ENCODE measurements at regions not wholly inside any gene's neighbourhood (a gene's known extent, or its start where the extent isn't known, plus 50 kb on each side); places are given as distances from the start of the nearest gene placed in this dataset.

DNA sequence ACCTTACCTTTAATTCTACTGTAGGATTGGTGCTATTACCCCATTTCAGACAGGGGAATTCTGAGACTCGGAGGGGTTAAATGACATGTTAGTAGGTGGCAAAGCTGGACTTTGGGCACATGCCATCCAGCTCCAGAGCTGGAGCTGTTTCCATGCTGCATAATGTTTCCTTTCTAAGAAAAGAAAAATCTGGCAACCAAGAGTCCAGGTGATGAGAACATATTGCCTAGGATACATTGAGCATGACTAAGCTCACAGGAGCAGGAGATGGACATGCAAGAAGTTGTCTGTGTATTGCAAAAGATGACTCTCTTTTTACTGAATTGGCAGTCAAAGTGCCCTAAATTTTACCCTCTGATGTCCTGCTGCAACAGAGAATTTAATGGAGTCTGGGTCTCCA, 150.8 kb upstream of the SYT13 start:
- DNase-seq (ENCODE audit: low read depth) = no peak

DNA sequence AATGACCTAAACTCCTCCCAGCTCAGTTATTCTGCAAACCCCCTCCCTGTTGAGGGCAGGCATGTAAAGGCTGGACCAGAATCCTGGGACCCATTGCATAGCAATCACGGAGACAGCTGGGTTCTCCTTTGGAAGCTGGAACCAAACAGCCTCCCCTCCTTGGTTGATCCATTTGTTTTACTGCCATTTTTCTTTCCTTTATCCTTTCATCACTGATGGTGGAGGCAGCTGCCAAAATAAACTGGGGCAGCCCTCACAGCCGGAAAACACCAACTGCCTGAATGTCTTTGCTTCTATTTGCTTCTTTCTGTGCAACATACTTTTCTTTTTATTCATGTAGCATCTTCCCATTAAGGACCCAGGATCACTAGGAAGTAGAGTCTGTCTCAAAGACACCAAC, 150.0 kb upstream of the SYT13 start:
- no peak for DNase-seq (ENCODE audit: low read depth)

DNA sequence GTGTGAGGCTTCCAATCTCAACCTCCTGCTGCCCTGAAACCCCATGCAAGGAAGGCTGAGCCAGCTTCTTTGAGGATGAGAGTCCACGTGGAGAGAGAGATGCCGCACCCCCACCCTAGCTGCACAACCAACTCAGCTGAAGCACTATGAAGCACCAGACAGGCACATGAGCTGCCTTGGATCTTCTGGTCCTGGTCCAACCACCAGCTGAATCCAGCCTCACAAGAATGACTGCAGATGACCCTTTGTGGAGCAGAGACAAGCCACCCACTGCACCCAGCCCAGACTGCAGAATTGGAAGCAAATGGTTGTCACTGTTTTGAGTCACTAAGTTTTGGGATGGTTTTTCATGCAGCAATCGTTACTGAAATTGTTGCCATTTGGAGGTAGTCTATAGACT, 149.6 kb upstream of the SYT13 start:
- no peak for DNase-seq (ENCODE audit: low read depth)

DNA sequence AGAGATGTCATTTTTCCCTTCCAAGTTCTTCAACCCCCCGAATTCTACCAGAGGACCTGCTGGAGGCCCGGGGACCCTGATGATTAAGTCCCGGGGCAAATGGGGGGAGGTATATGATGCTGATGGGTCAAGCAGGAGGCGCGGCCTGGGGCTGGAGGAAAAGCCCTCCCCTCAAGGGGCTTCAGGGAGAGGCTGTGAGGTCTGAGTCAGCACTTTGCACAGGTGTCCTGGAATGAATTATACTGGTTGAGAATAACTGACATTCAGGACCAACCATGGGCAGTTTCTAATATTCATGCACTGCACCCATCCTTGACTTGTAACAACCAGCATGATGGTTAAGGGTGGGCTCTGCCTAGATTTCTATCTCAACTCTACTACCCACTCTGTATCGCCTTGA, 146.8 kb upstream of the SYT13 start:
- DNase-seq (ENCODE audit: low read depth) = no peak

DNA sequence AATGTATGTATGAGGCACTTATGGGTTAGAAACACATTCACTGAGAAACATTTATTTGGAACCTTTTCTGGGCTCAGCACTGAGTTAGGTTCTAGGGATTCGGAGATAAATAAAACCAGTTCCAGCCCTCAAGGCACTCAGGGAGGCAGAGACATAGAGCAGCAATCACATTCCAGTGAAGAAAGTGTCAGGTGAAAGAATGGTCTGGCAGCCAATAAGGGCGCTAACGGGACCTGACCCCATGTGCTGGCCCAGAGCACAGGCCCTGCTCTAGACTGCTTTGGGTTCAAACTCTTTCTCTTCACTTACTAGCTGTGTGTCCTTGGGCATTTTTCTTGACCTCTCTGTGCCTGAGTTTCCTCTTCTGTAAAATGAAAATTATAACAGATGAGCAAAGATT, 146.0 kb upstream of the SYT13 start:
- no peak for DNase-seq (ENCODE audit: low read depth)

DNA sequence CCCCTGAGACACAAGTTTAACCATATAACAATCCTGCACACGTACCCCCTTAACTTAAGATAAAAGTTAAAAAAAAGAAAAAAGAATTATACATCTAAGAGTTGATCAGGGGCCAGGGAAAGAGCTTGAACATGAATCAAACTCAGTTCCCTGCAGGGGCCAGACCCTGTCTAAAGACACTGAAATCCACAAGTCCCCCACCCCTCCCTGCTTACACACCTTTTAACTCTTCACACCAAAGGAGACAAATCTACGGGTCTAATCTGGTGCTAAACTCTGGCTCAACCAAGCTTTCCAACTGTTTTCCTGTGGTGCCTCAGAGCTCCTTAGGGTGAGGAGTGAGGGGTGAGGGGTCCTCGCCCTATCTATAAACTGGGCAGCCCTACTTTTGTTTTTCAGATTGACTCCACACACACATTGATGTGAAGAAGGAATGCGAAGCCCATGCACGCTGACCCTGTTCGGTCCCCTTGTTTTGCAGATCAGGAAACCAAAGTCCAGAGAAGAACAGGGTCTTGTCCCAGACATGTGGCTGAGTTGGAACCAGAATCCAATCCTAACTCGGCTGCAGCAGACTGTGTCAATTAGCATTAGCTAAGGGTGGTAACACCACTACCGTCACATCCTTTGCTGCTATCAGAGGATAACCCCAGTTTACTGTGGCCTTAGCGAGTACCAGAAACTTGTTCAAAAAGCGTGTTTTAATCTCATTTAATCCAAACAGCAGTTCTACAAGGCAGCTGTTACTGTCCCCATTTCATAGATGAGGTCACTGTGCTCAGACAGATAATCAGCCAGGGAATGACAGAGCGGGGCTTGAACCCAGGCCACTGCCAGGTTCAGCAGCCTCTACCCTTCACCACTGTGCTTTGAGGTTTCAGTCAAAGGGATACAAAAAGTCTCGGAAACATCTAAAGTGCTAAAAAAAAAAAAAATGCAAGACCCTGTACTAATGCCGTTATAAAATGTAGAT, 145.2 kb upstream of the SYT13 start:
- no peak for DNase-seq (ENCODE audit: low read depth)

DNA sequence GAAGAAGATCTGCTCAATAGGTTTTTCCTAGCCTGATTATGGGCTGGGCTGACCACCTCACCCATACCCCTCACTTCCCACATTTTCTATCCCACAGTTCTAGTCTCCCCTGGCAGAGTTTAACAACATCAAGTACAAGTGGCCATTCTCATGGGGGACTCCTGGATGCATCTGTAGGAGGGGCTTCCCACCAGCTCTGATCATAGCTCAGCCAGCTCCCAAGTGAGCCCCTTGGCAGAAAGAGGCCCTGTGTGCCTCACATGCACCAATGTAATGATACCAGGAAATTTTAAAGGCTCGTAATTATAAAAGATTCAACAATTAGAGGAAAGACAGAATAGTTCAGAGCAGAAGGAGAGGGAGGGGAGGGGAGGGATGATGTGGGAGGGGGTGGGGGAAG, 144.2 kb upstream of the SYT13 start:
- no peak for DNase-seq (ENCODE audit: low read depth)

DNA sequence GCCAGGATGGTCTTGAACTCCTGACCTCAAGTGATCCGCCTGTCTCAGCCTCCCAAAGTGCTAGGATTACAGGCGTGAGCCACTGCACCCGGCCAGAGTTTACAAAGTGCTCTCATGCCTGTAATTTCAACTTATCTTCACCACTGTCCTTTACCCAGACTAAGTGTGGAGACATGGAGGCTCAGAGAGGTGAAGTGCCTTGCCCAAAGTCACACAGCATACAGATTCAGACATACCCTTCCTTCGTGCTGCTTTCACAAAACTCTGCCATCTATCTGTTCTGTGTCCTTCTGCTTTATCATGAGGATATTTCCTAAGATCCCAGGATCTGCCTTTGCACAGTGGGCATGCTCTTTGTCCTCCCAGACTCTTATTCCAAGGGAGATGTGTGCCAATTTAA, 143.6 kb upstream of the SYT13 start:
- no peak for DNase-seq (ENCODE audit: low read depth)

DNA sequence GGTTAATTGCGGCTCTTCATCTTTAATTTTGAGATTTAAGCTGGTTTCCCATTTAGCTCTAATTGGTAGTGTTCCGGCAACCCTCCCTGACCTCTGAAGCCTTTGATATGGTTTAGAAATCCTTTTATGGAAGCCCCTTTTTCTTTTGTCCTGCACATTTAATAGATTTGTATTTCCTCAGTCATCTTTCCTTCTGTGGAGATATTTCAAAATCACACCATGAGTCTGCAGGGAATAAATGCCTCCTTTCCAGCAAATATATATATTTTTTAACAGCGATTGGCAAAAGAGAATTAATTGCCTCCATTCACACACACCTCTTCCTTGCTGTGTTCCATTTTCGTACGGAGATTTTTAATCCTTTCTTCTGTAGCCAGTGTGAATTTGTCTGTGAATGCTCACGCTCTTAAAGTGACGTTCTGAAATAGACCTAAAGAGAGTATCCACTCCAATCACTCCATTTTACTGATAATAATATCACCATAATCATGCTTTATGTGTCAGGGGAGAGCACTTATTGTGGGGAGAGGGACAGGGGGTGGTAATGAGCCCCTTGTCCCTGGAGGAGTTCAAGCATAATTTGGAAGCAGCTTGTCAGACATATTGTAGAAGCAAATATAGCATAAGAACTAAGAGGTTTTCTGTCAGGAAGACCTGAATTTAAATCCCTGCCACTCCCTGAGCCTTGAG, 142.5 kb upstream of the SYT13 start:
- DNase-seq (ENCODE audit: low read depth) = no peak

DNA sequence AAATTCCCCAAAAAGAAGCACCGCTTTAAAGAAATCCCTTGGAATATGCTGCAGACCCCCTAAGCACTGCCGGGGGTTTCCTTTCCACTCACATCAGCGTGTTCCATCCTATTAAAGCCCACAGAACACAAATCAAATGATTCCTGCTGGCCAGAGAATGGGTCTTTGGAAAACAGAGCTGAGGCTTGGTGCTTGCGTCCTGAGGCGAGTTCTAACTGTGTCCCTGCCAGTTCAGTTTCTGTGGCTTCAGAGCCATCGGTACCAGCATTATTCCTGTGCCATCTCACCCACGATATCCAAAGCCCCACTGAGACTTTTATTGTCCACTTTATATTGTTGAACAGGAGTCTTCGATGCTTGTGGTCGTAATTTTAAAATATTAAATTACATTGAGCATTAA, 142.0 kb upstream of the SYT13 start:
- DNase-seq (ENCODE audit: low read depth) = no peak

DNA sequence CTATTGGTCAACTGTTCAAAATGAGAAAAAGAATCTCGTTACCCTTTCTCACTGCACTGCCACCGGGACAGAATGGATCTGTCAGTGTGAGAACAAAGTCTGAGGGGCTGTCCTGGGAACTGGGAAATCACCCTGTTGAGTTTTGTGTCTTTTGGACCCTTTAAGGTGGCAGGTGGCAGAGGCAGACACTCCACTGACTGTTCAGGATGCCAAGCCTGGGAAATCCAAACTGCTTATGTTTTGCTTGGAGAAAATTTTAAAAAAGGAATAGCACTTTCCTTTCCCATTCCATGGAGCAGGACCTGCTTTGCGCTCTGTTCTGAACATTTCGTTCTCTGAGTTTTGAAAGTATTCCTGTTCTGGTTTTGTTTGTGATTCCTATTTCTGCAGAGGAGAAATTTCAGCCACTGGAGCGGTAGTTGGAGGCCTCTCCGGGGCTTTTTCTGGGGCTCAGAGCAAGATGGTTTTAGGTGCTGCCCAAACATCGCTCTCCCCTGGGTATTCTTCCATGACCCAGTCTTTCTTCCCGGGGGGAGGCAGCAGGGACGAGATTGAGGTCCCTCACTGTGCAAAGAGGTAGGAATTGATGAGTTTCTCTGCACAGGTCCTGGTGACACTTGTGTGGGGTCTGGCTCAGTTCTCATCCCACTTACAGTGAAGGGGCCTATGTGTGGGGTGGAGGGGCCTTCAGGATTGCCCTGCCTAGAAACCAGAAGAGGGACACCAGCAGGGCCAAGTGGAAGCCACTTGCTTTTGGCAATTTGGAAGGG, 138.5 kb upstream of the SYT13 start:
- no peak for DNase-seq (ENCODE audit: low read depth)

DNA sequence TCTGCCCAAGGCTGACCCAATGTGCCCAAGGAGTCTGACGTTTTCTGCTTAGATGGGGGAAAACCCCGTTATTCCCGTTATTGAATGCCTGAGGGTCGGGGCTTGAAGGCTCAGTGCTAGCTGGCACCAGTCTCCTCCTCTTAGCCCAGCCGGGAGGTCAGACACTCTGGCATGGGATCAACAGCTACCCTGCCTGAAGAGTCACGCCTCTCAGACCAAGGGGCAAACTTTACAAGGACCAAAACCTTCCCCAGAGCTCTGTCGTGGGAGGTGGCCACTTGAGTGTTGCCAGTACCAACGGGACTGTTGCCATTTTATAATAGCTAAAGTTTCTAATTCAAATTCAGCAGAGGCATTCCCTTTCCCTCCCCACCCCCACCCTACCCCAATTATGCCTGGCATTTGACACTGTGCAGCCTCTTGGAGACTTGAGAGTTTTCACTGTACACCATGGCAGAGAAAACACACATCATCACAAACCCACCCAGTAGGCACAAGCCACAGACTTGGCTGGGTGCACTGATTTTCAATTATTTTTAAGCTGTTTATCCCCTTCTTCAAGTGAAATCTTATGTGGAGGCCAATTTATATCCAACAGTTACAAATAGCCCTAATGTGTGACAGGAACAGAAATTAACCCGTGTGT, 137.5 kb upstream of the SYT13 start:
- no peak for DNase-seq (ENCODE audit: low read depth)

DNA sequence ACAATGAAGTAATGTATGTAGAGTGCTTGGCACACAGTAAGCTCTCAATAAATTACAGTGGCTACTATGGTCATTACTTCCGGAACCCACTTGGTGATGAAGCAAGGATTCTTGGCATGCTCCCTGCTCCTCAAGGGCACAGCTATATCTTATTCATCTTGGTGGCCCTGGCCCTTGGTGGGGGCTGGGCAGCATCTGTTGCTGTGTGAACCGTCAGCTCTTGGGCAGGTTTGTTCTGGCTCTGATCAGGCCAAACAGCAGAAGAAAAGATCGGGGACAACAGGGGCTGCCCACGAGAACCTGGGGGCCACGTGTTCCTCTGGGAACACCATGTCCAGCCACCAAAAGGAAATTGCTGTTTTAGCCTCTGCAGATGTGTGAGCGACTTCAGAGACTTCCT, 136.9 kb upstream of the SYT13 start:
- DNase-seq (ENCODE audit: low read depth) = no peak

DNA sequence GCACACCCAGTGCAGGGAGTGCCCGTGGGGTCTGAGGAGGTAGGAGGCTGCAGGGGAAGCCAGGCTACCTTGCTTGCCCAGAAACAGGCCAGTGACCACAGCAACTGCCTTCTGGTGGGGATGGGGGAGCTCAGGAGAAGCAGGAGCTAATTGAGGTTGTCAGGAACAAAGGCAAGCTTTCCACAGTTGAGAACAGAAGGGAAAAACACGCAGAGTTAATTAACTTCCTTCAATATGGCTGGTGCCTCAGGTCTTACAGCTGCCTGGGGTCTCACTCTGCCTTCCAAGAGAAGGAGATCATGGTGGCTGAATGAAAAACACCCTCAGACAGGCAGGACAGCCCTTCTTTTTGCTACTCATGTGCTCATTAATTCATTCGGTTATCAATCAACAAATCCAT, 127.9 kb upstream of the SYT13 start:
- no peak for DNase-seq (ENCODE audit: low read depth)

DNA sequence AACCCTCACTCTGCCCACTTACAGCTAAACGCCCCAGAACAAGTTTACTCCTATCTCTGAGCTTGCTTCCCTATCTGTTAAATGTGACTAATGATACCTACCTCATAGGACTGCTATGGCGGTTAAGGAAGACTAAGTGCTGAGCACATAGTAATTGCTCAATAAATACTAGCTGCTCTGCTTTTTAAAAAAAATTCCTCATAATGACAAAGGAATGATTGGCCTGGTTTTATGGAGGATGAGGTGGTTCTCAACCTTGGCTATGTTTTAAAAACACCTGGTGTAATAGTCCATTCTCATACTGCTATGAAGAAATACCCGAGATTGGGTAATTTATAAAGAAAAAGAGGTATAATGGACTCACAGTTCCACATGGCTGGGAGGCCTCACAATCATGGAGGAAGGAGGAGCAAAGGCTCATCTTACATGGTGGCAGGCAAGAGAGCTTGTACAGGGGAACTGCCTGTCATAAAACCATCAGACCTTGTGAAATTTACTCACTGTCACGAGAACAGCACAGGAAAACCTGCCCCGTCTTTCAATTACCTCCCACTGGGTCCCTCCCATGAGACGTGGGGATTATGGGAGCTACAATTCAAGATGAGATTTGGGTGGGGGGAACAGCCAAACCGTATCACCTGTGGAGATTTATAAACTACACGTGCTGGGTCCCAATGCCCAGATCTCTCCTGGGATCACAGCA, 127.2 kb upstream of the SYT13 start:
- no peak for DNase-seq (ENCODE audit: low read depth)

DNA sequence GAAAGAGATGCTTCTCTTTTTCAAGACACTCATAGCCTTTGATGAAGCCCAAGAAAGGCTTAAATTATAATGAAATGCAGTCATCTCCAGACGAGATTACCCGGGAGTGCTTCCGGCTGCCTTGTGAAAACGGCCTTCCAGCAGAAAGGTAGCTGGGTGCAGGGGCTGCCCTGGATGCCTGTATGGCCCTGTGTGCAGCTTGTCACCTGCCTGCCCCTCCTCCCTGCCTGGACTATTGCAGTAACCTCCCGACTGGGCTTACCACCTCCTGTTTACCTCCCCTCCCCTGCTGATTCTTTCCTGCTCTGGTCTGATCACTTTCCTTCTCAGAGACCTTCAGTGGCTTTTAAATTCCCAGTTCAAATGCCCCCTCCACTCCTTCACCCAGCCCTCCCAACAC, 126.4 kb upstream of the SYT13 start:
- DNase-seq (ENCODE audit: low read depth) = no peak

DNA sequence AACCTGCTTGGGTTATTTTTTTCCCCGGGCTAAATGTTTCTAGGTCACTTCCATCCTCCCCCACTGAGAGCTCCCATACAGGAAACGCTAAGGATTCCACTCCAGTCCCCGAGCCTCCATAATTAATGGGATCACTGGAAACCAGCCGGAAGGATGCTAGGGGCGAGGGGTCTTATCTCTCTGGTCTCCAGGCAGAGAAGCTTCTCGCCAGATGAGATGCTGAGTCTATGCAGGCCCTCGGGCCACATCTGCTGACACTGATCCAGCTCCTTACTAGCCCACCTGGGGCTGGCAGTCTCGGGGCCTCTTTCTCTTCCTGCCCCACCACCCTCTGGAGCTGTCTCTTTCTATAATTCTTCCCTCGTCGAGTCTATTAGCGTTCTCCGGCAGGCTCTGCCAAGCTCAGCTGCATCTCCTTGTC, 125.9 kb upstream of the SYT13 start:
- DNase-seq (ENCODE audit: low read depth) = no peak

DNA sequence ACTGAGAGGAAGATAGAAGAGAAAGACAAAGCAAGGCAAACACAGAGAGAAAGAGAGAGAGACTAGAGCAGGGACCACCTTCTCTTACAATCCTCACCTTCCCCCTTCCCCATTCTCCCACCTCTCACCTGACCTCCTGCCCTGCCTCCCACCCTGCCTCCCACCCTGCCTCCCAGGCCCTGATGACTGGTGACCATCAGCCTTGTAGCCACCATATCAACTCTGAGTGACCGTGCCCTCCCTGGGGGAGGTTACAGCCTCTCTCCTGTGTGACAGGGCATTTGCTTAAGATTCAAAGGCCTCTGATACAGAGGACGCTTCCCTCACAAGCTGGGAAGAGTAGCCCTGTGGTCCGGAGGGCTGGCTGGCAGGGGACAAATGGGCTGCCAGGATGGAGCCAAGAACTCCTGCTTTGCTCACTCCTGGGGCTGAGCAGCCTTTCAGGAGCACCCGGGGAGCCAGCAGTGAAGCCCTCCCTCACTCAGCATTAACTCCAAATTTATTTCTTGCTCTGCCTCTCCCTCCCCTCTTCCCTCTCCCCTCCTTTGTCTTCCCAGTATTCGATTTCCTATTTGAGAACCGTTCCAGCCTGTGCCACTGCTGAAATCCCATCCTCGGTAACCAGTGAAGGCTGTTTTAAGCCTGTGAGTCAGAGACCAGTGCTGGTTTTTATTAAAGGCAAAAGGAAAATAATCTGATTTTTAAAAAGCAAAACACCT, 125.2 kb upstream of the SYT13 start:
- no peak for DNase-seq (ENCODE audit: low read depth)

DNA sequence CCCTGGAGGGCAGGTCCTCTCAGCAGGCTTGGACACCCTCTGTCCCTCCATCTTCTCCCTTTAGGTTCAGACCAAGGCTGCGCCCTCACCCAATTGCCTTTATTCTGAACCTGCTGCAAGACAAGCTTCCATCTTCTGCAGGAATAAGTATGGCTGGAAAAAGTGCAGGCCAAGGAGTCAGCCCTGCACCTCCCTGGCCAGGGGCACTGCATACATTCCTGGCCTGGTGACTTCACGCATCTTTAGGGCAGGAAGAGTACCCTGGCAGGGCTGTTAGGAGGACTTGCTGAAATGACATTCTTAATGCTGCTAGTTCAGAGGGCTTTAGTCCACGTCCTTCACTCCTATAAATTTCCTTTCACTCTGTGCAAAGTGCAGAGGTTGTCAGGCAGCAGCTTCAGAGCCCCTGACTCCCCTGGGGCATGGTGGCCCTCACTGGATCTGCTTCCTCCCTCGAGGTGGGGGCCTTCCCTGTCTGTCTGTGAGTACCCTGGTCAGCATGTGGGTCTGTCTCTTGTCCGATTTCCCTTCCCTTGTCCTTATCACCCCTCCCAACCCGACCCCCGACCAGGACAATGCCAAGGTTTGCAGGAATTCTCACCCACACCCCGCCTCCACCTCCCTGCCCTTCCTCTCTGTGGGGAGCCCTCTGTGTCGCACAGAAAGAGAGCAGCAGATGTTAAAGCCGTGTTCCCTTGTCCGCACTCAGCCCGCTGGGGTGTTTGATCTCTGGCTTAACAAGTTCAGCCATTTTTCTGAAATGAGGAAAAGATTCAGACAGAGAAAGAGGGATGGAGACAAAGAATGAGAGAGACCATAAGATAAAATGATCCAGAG, 124.5 kb upstream of the SYT13 start:
- no peak for DNase-seq (ENCODE audit: low read depth)

DNA sequence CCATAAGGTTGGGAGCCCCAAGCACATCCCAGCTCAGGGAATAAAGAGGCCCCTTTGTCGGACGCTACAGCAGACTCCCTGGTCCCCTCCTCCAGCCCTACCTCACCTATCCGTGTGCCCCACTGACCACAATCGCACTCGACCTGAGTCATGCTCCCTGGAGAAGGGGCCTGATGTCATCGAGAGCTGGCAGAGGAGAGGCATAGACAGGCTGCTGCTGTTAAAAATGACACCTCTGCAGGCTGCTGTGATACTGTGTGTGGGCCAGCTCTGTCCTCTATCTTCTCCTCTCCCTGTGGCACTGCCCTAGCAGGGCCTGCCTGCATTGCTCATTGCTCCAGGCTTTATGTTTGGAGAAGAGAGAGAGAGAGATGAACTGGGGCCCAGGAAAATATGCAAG, 123.4 kb upstream of the SYT13 start:
- no peak for DNase-seq (ENCODE audit: low read depth)
